WTC11 (cell line): ENCODE measurements at regions not wholly inside any gene's neighbourhood (a gene's known extent, or its start where the extent isn't known, plus 50 kb on each side); places are given as distances from the start of the nearest gene placed in this dataset.

Experiments
- ATAC-seq: fragments of 200-7000 bp; cut with Tn5 transposase; 2 replicates; pipeline ENCODE4 v1.10.0; 2021; ENCODE audit warnings: mild to moderate bottlenecking, moderate library complexity
- CTCF ChIA-PET: fragments of 300-600 bp; sonication (Branson Sonifier 250); formaldehyde crosslinking; loops from one replicate; lab custom pipeline; 2021; ENCODE audit warnings: antibody characterized with exemption; lab: Charles Lee
- POLR2A ChIA-PET: fragments of 350-600 bp; sonication (Branson Sonifier 250); formaldehyde crosslinking; loops from one replicate; lab custom pipeline; 2021; ENCODE audit warnings: antibody characterized with exemption; lab: Charles Lee
- DNase-seq: peaks from one replicate; pipeline ENCODE4 v3.0.0; 2021; ENCODE audit warnings: low spot score
- H3K27ac Mint-ChIP-seq: 2 replicates; pipeline ENCODE4 v1.8.0; 2021; ENCODE audit warnings: mixed read lengths
- H3K27me3 Mint-ChIP-seq: 2 replicates; pipeline ENCODE4 v1.8.0; 2021; ENCODE audit warnings: low read depth, mild to moderate bottlenecking, moderate library complexity, mixed read lengths
- H3K36me3 Mint-ChIP-seq: 2 replicates; pipeline ENCODE4 v1.8.0; 2021; ENCODE audit warnings: mixed read lengths
- H3K4me1 Mint-ChIP-seq: 2 replicates; pipeline ENCODE4 v1.8.0; 2022; ENCODE audit warnings: mixed read lengths
- H3K4me3 Mint-ChIP-seq: 2 replicates; pipeline ENCODE4 v1.8.0; 2021; ENCODE audit warnings: mild to moderate bottlenecking, moderate library complexity, mixed read lengths
- H3K9me3 Mint-ChIP-seq: 2 replicates; pipeline ENCODE4 v1.8.0; 2021; ENCODE audit warnings: mixed read lengths
- CBFB ChIP-seq: sonication (generic); formaldehyde crosslinking; IDR thresholded peaks from 2 replicates; pipeline ENCODE4 v1.8.1; 2022; ENCODE audit warnings: mild to moderate bottlenecking, low read depth, missing genetic modification reagents
- FOXK1 ChIP-seq: sonication (generic); formaldehyde crosslinking; IDR thresholded peaks from 2 replicates; pipeline ENCODE4 v1.8.0; 2022; ENCODE audit warnings: mild to moderate bottlenecking, moderate library complexity, missing genetic modification reagents
- GRHL2 ChIP-seq: fragments of 250-450 bp; sonication (Bioruptor Pico); IDR thresholded peaks from 2 replicates; pipeline ENCODE4 v1.8.0; 2022; ENCODE audit warnings: mild to moderate bottlenecking, moderate library complexity; ENCODE audit not compliant: insufficient replicate concordance, severe bottlenecking
- GTF2I ChIP-seq: fragments of 250-450 bp; sonication (Bioruptor Pico); conservative IDR thresholded peaks from 2 replicates; pipeline ENCODE4 v1.4.0; 2021; ENCODE audit warnings: mild to moderate bottlenecking
- JAZF1 ChIP-seq: fragments of 250-450 bp; sonication (Bioruptor Pico); IDR thresholded peaks from 2 replicates; pipeline ENCODE4 v1.9.0; 2021; ENCODE audit warnings: moderate library complexity, mild to moderate bottlenecking, inconsistent platforms
- NFYB ChIP-seq: sonication (generic); formaldehyde crosslinking; conservative IDR thresholded peaks from 2 replicates; pipeline ENCODE4 v1.8.0; 2022; ENCODE audit warnings: low read depth, missing genetic modification reagents
- OVOL2 ChIP-seq: fragments of 250-450 bp; sonication (Bioruptor Pico); IDR thresholded peaks from 2 replicates; pipeline ENCODE4 v1.9.0; 2021; ENCODE audit warnings: mild to moderate bottlenecking, borderline replicate concordance
- RELA ChIP-seq: sonication (generic); formaldehyde crosslinking; IDR thresholded peaks from 2 replicates; pipeline ENCODE4 v1.8.1; 2022; ENCODE audit warnings: missing genetic modification reagents, mild to moderate bottlenecking, borderline replicate concordance
- SMAD4 ChIP-seq: sonication (generic); formaldehyde crosslinking; IDR thresholded peaks from 2 replicates; pipeline ENCODE4 v1.8.0; 2022; ENCODE audit warnings: mild to moderate bottlenecking, missing genetic modification reagents
- SP1 ChIP-seq: sonication (generic); formaldehyde crosslinking; conservative IDR thresholded peaks from 2 replicates; pipeline ENCODE4 v1.8.1; 2022; ENCODE audit warnings: missing genetic modification reagents
- ZNF219 ChIP-seq: sonication (generic); formaldehyde crosslinking; IDR thresholded peaks from 2 replicates; pipeline ENCODE4 v1.8.0; 2023; ENCODE audit warnings: missing genetic modification reagents, mild to moderate bottlenecking, borderline replicate concordance
- ZNF317 ChIP-seq: sonication (generic); formaldehyde crosslinking; IDR thresholded peaks from 2 replicates; pipeline ENCODE4 v1.8.1; 2023; ENCODE audit warnings: low read depth, mild to moderate bottlenecking, moderate library complexity, missing genetic modification reagents, borderline replicate concordance
- ZNF671 ChIP-seq: fragments of 250-450 bp; sonication (Bioruptor Pico); IDR thresholded peaks from 2 replicates; pipeline ENCODE4 v1.8.0; 2021; ENCODE audit warnings: mild to moderate bottlenecking
- TF ChIP-seq, protein P1 (sequence below): fragments of 250-450 bp; sonication (Bioruptor Pico); IDR thresholded peaks from 2 replicates; pipeline ENCODE4 v1.9.0; 2021; ENCODE audit warnings: mild to moderate bottlenecking
- TF ChIP-seq, protein P2 (sequence below): sonication (generic); formaldehyde crosslinking; IDR thresholded peaks from 2 replicates; pipeline ENCODE4 v1.8.1; 2023; ENCODE audit warnings: mild to moderate bottlenecking, missing genetic modification reagents, moderate library complexity
- TF ChIP-seq, protein P3 (sequence below): fragments of 250-450 bp; sonication (Bioruptor Pico); conservative IDR thresholded peaks from 2 replicates; pipeline ENCODE4 v1.9.0; 2021; ENCODE audit warnings: mild to moderate bottlenecking
- TF ChIP-seq, protein P4 (sequence below): sonication (generic); formaldehyde crosslinking; IDR thresholded peaks from 2 replicates; pipeline ENCODE4 v1.8.0; 2023; ENCODE audit warnings: missing genetic modification reagents, mild to moderate bottlenecking, borderline replicate concordance
- TF ChIP-seq, protein P5 (sequence below): fragments of 250-450 bp; sonication (Bioruptor Pico); IDR thresholded peaks from 2 replicates; pipeline ENCODE4 v1.9.0; 2021; ENCODE audit warnings: moderate library complexity, mild to moderate bottlenecking, inconsistent platforms, borderline replicate concordance
- TF ChIP-seq, protein P6 (sequence below): sonication (generic); formaldehyde crosslinking; IDR thresholded peaks from 2 replicates; pipeline ENCODE4 v1.8.0; 2022; ENCODE audit warnings: missing genetic modification reagents
- TF ChIP-seq, protein P7 (sequence below): sonication (generic); formaldehyde crosslinking; IDR thresholded peaks from 2 replicates; pipeline ENCODE4 v1.8.1; 2023; ENCODE audit warnings: mild to moderate bottlenecking, missing genetic modification reagents, borderline replicate concordance

DNA sequence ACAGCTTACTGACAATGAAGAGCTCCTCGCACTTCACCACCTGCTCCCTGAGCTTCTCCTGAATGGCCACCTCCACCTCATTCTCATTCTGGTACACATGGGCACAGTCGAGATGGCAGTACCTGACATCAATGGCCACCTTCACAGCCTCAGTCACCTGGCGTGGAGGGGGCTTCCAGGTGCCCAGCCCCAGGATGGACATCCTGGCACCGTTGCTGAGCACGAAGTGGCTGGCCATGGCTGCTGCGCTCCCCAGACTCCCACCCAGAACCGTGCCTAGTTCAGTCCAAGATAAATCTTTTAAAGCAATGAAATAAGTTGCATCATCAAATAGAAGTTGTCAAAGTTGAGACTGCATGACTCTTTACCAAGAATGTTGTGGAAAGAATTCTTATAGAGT is 128.1 kb upstream of the SOX6 start:
- DNase-seq: no peak
- H3K4me3 Mint-ChIP-seq: no peak overlapping the region
- ATAC-seq: no peak
- TF ChIP-seq, protein P1, sequence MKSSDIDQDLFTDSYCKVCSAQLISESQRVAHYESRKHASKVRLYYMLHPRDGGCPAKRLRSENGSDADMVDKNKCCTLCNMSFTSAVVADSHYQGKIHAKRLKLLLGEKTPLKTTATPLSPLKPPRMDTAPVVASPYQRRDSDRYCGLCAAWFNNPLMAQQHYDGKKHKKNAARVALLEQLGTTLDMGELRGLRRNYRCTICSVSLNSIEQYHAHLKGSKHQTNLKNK: no peak
- TF ChIP-seq SMAD4 (no peak), RELA (CRISPR knock-in tag) (no peak), OVOL2 (CRISPR knock-in tag) (no peak), CBFB (CRISPR knock-in tag) (no peak), GTF2I (CRISPR knock-in tag) (no peak), JAZF1 (CRISPR knock-in tag) (no peak), ZNF671 (no peak), ZNF219 (CRISPR knock-in tag) (no peak), FOXK1 (CRISPR knock-in tag) (no peak), GRHL2 (CRISPR knock-in tag) (no peak), SP1 (CRISPR knock-in tag) (no peak), ZNF317 (CRISPR knock-in tag) (no peak), NFYB (CRISPR knock-in tag) (no peak)
- TF ChIP-seq, protein P2, sequence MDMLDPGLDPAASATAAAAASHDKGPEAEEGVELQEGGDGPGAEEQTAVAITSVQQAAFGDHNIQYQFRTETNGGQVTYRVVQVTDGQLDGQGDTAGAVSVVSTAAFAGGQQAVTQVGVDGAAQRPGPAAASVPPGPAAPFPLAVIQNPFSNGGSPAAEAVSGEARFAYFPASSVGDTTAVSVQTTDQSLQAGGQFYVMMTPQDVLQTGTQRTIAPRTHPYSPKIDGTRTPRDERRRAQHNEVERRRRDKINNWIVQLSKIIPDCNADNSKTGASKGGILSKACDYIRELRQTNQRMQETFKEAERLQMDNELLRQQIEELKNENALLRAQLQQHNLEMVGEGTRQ (CRISPR knock-in tag): no peak
- TF ChIP-seq, protein P3, sequence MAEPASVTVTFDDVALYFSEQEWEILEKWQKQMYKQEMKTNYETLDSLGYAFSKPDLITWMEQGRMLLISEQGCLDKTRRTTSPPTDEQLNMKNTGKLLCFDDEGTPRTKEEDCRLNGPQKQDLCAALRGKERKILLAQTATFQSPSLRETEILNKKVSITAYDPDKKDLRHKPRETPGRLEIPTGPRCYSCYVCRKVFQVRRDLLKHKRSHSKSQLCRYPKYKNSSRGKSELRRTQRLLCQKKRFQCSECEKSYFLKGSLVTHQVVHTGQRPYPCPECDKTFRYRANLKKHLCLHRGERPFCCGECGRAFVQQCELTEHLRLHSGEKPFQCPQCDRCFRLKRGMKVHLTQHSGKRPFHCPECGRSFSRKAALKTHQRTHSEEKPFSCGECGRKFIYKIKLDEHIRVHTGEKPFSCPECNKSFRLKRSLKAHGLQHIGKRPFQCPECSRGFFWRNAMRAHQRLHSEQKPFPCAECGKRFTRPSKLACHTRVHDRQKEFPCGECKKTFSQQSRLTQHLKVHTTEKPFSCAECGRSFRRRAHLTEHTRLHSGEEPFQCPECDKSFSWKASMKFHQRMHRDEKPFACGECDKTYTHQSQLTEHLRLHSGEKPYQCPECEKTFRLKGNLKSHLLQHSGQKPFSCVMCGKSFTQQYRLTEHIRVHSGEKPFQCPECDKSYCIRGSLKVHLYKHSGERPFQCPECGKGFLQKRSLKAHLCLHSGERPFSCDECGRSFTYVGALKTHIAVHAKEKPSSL: no peak
- TF ChIP-seq, protein P4, sequence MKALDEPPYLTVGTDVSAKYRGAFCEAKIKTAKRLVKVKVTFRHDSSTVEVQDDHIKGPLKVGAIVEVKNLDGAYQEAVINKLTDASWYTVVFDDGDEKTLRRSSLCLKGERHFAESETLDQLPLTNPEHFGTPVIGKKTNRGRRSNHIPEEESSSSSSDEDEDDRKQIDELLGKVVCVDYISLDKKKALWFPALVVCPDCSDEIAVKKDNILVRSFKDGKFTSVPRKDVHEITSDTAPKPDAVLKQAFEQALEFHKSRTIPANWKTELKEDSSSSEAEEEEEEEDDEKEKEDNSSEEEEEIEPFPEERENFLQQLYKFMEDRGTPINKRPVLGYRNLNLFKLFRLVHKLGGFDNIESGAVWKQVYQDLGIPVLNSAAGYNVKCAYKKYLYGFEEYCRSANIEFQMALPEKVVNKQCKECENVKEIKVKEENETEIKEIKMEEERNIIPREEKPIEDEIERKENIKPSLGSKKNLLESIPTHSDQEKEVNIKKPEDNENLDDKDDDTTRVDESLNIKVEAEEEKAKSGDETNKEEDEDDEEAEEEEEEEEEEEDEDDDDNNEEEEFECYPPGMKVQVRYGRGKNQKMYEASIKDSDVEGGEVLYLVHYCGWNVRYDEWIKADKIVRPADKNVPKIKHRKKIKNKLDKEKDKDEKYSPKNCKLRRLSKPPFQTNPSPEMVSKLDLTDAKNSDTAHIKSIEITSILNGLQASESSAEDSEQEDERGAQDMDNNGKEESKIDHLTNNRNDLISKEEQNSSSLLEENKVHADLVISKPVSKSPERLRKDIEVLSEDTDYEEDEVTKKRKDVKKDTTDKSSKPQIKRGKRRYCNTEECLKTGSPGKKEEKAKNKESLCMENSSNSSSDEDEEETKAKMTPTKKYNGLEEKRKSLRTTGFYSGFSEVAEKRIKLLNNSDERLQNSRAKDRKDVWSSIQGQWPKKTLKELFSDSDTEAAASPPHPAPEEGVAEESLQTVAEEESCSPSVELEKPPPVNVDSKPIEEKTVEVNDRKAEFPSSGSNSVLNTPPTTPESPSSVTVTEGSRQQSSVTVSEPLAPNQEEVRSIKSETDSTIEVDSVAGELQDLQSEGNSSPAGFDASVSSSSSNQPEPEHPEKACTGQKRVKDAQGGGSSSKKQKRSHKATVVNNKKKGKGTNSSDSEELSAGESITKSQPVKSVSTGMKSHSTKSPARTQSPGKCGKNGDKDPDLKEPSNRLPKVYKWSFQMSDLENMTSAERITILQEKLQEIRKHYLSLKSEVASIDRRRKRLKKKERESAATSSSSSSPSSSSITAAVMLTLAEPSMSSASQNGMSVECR (CRISPR knock-in tag): no peak
- TF ChIP-seq, protein P5, sequence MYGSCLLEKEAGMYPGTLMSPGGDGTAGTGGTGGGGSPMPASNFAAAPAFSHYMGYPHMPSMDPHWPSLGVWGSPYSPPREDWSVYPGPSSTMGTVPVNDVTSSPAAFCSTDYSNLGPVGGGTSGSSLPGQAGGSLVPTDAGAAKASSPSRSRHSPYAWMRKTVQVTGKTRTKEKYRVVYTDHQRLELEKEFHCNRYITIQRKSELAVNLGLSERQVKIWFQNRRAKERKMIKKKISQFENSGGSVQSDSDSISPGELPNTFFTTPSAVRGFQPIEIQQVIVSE (CRISPR knock-in tag): no peak
- TF ChIP-seq, protein P6, sequence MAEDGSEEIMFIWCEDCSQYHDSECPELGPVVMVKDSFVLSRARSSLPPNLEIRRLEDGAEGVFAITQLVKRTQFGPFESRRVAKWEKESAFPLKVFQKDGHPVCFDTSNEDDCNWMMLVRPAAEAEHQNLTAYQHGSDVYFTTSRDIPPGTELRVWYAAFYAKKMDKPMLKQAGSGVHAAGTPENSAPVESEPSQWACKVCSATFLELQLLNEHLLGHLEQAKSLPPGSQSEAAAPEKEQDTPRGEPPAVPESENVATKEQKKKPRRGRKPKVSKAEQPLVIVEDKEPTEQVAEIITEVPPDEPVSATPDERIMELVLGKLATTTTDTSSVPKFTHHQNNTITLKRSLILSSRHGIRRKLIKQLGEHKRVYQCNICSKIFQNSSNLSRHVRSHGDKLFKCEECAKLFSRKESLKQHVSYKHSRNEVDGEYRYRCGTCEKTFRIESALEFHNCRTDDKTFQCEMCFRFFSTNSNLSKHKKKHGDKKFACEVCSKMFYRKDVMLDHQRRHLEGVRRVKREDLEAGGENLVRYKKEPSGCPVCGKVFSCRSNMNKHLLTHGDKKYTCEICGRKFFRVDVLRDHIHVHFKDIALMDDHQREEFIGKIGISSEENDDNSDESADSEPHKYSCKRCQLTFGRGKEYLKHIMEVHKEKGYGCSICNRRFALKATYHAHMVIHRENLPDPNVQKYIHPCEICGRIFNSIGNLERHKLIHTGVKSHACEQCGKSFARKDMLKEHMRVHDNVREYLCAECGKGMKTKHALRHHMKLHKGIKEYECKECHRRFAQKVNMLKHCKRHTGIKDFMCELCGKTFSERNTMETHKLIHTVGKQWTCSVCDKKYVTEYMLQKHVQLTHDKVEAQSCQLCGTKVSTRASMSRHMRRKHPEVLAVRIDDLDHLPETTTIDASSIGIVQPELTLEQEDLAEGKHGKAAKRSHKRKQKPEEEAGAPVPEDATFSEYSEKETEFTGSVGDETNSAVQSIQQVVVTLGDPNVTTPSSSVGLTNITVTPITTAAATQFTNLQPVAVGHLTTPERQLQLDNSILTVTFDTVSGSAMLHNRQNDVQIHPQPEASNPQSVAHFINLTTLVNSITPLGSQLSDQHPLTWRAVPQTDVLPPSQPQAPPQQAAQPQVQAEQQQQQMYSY: no peak
- TF ChIP-seq, protein P7, sequence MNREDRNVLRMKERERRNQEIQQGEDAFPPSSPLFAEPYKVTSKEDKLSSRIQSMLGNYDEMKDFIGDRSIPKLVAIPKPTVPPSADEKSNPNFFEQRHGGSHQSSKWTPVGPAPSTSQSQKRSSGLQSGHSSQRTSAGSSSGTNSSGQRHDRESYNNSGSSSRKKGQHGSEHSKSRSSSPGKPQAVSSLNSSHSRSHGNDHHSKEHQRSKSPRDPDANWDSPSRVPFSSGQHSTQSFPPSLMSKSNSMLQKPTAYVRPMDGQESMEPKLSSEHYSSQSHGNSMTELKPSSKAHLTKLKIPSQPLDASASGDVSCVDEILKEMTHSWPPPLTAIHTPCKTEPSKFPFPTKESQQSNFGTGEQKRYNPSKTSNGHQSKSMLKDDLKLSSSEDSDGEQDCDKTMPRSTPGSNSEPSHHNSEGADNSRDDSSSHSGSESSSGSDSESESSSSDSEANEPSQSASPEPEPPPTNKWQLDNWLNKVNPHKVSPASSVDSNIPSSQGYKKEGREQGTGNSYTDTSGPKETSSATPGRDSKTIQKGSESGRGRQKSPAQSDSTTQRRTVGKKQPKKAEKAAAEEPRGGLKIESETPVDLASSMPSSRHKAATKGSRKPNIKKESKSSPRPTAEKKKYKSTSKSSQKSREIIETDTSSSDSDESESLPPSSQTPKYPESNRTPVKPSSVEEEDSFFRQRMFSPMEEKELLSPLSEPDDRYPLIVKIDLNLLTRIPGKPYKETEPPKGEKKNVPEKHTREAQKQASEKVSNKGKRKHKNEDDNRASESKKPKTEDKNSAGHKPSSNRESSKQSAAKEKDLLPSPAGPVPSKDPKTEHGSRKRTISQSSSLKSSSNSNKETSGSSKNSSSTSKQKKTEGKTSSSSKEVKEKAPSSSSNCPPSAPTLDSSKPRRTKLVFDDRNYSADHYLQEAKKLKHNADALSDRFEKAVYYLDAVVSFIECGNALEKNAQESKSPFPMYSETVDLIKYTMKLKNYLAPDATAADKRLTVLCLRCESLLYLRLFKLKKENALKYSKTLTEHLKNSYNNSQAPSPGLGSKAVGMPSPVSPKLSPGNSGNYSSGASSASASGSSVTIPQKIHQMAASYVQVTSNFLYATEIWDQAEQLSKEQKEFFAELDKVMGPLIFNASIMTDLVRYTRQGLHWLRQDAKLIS (CRISPR knock-in tag): no peak
- TF ChIP-seq, all 79 proteins: peak for 0
- H3K27me3 Mint-ChIP-seq: peaks cover 4% of the 10 kb centered on the region; the same call in 1 of the 2 replicates
- ChIA-PET POLR2A (no interaction called here), CTCF (no interaction called here)
- H3K4me1 Mint-ChIP-seq: no peaks in the 10 kb centered on the region
- no peaks in the 10 kb centered on the region for H3K9me3 Mint-ChIP-seq
- no peaks in the 10 kb centered on the region for H3K36me3 Mint-ChIP-seq
- no peak overlapping the region for H3K27ac Mint-ChIP-seq
